Limb (tissue), 2 donors: ENCODE measurements at regions not wholly inside any gene's neighbourhood (a gene's known extent, or its start where the extent isn't known, plus 50 kb on each side); places are given as distances from the start of the nearest gene placed in this dataset.
"Not testable (repeated sequence)": the region's sequence is repeated elsewhere in the genome, so short reads cannot be mapped to it uniquely, and the experiment has no call there.

Experiments
- DNase-seq, 2 donors: peaks; one replicate each; pipeline ENCODE4 v3.0.0-alpha.2; 2016; ENCODE audit errors: extremely low spot score in 2 of 2

DNA sequence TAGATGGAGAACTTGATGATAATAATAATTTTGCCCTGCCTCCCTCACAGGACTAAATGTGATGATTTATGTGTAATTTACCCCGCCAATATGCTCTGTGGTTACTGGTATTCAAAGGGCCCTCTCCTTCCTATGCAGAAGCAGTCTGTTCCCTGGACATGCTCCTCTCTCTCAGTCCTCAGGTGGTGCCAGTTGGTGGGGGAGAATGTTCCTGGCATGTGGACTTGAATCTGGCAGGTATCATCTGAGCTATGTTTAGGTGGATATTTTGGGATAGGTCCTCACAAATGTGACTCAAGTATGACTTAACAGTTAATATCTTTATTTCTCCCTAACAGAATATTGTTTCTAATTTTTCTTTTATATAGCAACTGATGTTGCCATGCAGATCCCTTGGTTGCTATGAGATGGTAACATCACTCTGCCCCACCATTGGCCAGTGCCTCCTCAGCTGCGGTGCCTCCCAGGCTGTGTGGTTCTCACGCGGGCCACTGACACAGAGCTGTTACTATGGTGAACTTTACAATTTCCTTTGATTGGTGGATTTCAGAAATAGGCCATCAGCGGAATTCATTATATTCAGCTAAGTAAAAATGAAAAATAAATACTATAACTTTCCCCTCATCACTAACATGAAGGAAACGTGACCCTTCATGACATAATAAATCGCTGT is 106.7 kb upstream of the PELI1 start:
- no peak for DNase-seq

GRCh38 chr2:64251497-64252250 is 107.5 kb upstream of the PELI1 start:
- no peak for DNase-seq

- not testable (repeated sequence) for DNase-seq
These were observed 108.2 kb upstream of the PELI1 start for GRCh38 chr2:64252251-64252978.

DNA sequence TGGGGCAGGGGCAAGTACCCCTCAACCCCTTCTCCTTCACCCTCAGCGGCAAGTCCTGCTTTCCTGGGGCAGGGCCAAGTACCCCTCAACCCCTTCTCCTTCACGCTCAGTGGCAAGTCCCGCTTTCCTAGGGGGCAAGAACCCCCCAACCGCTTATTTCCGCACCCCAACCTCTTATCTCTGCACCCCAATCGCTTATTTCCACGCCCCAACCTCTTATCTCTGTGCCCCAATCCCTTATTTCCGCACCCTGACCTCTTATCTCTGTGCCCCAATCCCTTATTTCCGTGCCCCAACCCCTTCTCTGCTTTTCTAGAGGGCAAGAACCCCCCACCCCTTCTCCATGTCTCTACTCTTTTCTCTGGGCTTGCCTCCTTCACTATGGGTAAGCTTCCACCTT is 109.2 kb upstream of the PELI1 start:
- not testable (repeated sequence) for DNase-seq

- DNase-seq: no peak
These were observed 114.3 kb upstream of the PELI1 start for GRCh38 chr2:64258566-64258965.

DNA sequence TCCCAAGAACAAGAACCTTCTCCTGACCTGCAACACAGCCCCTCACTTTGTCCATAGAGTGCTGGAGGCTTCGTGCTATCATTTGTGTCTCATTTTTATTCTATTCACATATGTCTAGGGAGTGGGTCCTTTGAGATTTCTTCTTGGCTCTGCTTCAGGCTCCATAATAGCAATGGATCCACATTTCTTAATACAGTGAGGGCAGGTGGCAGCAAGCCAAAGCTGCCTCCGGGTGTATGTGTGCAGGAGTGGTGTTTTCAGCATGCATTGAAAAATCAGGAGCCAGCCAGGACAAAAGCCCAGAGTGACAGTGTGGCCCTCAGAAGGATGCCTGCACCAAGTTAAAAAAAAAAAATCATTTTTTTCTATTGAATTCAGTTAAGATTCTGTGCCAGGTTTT is 115.1 kb upstream of the PELI1 start:
- DNase-seq: peak in 1 of 2 donors; percentile 65

GRCh38 chr2:64260093-64260803 is 116.0 kb upstream of the PELI1 start:
- DNase-seq: no peak

GRCh38 chr2:64260817-64261216 is 116.6 kb upstream of the PELI1 start:
- no peak for DNase-seq

DNA sequence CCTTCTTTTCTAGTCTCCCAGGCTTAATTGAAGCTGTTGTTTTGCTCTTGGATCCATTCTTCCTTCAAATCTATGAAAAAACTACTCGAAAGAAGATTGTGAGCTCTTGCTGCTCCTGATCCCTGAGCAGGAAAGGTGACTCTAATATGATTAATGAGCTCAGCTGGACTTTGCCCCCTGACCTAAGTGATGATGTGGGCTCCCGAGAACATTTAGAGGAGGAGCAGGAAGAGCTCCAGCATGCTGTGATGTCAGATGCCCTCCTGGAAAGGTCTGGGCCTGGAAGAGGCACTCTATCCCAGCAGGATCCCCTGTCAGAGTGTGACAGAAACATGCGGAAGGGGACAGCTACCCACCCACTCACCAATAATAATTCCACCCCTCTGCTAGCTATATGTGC is 117.9 kb upstream of the PELI1 start:
- no peak for DNase-seq

DNA sequence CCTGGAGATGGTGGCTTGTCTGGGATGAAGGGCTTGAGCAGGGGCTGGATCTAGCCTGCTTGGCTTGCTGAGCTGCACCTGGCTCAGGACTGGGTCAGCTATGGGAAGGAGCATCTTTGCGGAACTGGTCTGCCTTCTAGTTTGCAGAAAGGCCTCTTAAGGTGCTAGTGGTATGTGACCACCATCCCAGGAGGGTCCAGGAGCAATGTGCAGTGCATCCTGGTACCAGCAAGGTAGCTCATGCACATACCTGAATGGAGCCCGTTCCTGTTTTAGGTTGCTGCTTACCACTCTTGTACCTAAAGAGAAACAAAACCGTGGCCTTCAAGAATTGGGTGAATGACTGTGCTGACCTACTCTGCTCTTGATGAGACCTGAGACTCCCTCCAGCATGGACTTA is 118.6 kb upstream of the PELI1 start:
- no peak for DNase-seq

DNA sequence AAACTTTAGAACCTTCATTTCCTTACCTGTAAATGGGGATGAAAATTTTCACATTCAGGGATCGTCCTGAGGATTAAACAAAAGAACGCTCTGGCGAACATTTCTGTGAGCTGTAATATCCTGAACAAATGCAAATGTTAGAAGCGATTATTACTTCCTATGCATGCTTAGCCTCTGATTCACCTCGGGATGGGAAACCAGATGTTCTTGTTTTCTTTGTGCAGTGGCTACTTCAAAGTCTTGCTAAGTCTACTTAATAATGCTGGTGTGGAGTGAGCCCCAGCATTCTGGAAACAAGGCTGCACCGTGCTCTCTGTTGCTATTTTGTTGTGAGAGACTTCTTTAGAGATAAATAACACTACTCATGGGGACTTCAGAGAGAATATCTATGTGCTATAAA is 119.1 kb upstream of the PELI1 start:
- no peak for DNase-seq

DNA sequence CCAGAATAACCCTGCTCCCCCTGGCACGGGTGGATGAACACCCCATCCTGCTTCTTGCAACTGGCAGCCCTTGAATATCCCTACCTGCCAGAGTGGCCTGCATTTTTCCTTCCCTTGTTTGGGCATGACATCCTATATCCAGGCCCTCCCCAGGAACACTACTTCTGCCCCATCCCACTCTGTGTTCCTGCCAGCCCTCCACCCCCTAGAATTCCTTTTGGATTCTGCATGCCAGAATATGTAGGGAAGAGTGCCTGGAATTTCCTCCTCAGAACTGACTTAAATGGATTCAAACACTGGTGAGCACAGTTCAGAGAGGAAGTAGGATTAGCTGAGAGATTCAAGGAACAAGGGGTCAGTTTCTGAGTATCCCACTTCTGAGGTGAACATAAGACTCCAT is 123.5 kb upstream of the PELI1 start:
- DNase-seq: peak in 1 of 2 donors; percentile 53

DNA sequence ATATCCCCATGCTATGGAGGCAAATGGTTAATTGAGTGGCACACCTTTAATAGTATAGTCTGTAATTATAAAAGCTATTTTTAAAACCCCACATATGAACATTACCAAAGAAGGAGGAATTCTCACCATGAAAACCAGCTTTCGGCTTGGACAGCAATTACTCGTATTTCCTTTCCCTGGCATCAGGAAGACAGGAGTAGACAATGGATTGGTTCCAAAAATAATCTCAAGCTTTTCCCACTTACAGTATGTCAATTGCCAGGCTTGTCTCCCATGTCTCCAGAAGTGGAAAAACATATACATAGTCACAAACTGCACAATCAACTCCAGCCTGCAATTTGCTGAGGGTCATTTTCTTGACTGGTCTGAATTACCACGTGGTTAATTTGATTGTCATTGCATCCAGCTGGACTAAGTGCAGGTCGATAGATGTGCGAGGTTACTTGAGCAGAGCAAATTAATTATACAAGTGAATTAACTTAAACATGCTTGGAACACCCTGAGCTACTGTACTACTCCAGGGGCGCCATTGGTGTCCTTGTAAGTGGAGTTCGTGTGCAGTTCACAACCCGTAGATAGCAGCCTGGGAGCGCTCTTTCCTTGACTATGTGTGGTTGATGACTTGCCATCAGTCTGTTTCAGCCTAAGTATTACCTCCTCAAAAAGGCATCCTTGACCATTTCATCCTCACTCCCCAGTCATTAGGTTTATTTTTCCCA is 124.3 kb upstream of the PELI1 start:
- no peak for DNase-seq

DNA sequence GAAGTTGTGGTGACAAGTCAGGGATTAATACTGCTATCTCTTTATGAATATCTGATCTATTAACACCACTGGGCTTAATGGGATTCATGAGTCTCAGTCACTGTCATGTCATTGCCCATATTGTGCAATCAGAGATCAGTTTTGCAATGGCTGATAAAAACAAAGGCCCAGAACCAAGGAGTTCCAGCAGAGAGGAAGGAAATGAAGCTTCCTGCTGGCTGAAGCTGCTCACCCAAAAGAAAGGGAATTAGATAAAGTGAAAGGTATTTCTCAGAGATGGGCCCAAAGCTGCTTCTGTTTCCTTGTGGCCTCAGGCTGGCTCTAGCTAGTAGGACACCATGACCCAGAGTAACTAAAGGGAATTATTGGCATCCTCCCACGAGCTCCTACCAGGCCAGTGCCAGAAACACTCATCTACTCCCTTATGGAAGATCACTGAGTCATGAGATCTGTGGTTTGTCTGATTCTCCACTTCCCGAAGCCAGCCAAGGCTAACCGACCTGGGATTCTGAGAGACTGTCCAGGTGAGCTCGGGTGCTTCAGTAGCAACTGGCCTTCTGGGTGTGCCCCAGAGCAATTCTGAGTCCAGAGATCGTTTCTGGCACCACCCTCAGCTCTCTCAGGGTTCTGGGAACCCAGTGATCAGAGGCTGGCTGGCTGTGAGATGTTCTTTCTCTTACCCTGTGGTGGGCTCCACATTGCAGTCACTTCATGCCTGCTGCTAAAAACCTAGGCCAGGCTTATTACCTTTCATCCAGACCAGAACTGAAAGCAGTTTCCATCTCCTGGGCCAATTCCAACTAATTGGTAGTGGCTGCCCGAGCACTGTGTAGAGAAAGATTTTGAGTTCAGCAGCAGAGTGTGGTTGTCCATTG is 129.5 kb upstream of the PELI1 start:
- DNase-seq: no peak

GRCh38 chr2:64274399-64275173 is 130.4 kb upstream of the PELI1 start:
- DNase-seq: no peak

DNA sequence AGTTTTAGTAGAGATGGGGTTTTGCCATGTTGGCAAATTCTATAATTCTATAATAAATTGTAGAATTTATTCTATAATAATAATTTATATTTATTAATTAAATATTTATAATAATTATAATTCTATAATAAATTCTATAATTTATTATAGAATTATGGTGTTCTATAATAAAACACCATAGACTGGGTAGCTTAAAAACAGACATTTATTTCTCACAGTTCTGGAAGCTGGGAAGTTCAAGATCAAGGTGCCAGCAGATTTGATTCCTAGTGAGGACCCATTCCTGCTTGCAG is 130.9 kb upstream of the PELI1 start:
- no peak for DNase-seq

DNA sequence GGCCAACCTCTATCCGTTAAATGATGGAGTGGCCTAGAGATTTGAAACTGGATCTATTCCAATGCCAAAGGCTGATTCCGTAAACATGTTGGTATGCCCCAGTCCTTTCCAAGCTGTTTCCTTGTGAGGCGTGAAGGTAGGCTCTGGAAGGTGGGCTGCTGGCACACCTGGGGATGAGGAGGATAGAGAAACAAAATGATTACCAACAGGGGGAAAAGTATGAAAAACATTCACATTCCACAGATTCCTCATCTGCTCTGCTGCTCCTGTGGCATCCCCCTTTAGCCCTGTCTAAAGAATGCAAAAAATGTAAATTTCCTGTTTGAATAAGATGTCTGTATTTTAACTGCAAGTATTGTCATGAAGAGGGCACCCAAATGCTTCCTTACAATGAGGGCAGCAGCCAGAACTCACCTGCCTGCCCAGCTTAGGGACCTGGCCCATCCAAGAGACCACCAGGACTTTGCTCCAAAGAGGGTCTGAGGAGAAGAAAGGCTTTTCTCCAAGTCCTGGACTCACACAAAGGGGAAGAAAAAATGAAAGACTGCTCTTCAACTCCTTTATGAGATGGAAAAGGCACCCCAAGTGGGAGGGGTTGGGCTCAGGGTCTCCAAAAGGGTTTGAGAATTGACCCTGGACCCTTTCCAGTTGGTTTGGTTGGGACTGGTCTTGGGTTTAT is 132.3 kb upstream of the PELI1 start:
- DNase-seq: no peak

GRCh38 chr2:64277101-64277849 is 133.1 kb upstream of the PELI1 start:
- no peak for DNase-seq
